Breast epithelium (tissue), 3 donors: ENCODE measurements at regions not wholly inside any gene's neighbourhood (a gene's known extent, or its start where the extent isn't known, plus 50 kb on each side); places are given as distances from the start of the nearest gene placed in this dataset.

Experiments used
- CTCF ChIP-seq, 3 donors: fragments of 450-650 bp; IDR thresholded peaks; one replicate each; pipeline ENCODE4 v1.5.1; 2016 to 2017; ENCODE audit warnings: antibody characterized with exemption in 3 of 3, mild to moderate bottlenecking in 3 of 3, moderate library complexity in 3 of 3
- POLR2A ChIP-seq: fragments of 450-650 bp; IDR thresholded peaks from one replicate; pipeline ENCODE4 v1.6.1; 2016; ENCODE audit warnings: antibody characterized with exemption, mild to moderate bottlenecking, moderate library complexity
- POLR2AphosphoS5 ChIP-seq, 3 donors: sonication (generic); formaldehyde crosslinking; IDR thresholded peaks; one replicate each; pipeline ENCODE4 v1.6.1; 2017; ENCODE audit warnings: antibody characterized with exemption in 3 of 3

- no peak for TF ChIP-seq CTCF (IDR thresholded peaks at IDR 0.05)
- TF ChIP-seq POLR2A, result no peak
- no peak for TF ChIP-seq POLR2AphosphoS5 (IDR thresholded peaks at IDR 0.05)
Observed at GRCh38 chr5:4192111-4192510, 596.5 kb downstream of the IRX1 start.
